IPS-NIHi7 (cell line): ENCODE measurements at regions not wholly inside any gene's neighbourhood (a gene's known extent, or its start where the extent isn't known, plus 50 kb on each side); places are given as distances from the start of the nearest gene placed in this dataset.

ENCODE experiments used
- DNase-seq: peaks from one replicate; pipeline ENCODE4 v3.0.0; 2012; ENCODE audit warnings: mixed read lengths; ENCODE audit errors: extremely low spot score

DNA sequence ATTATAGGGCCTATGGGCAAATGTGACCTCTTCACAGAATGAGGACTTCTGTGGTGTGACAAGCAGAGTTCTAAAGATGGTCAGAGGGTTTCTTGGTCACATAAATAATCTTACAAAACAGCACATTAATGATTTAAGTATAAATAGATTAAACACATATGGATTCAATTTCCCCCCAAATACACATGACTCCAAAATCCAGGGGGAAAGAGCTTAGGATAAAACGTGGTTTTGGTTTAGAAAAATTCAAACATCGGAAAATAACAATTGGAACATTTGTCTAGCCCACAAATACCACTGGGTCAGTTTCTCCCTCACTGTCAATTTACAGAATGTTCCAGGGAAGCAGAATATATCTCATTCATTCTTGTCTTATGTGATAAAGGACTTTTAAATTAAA, 283.1 kb downstream of the COG6 start:
- no peak for DNase-seq

DNA sequence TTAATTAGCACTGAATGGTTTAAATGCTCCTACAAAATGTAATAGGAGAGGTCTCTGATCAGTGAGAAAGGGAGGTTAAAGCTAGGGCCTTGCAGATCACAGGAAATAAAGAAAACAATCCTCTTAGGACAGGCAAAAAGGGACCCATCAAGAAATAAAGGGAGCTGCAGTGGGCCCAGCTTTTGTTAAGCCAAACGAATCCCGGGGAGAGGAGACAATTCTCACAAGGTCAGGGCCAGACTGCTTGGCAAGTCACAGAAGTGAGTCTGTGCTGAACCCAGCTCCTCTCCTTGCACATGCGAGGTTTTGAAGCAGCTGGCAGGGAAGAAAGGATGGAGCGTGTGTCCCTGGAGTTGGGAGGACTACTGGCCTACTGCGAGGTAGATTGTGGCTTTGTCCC, 285.8 kb downstream of the COG6 start:
- peak; percentile 26 for DNase-seq

DNA sequence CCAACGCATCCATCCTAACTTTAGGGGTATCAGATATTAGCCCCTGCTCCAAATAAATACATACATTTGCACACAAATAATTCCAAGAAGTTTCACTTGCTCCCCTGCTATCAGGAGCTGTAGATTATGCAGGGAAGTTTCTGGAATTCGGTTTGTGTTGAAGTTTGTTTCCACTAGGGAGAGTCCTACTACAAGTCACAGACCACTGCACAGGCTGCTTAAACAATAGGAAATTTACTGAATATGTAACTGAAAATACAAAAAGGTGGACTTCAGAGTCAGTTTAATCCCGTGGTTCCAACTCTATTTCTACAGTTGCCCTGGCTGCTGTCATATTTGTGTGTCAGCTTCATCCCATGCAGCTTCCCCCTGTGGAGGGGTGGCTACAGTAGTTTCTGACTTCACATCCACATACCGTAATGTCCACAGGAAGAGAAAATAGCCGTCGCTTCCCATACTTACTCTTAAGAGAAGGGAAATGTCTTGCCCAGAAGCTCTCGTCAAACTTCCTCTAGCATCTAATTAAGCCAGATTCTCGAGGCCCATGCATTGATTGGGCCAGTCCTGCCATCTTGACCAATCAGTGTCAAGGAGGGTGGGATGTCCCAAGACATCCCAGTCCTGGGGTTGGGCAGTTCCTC, 286.6 kb downstream of the COG6 start:
- DNase-seq = no peak

DNA sequence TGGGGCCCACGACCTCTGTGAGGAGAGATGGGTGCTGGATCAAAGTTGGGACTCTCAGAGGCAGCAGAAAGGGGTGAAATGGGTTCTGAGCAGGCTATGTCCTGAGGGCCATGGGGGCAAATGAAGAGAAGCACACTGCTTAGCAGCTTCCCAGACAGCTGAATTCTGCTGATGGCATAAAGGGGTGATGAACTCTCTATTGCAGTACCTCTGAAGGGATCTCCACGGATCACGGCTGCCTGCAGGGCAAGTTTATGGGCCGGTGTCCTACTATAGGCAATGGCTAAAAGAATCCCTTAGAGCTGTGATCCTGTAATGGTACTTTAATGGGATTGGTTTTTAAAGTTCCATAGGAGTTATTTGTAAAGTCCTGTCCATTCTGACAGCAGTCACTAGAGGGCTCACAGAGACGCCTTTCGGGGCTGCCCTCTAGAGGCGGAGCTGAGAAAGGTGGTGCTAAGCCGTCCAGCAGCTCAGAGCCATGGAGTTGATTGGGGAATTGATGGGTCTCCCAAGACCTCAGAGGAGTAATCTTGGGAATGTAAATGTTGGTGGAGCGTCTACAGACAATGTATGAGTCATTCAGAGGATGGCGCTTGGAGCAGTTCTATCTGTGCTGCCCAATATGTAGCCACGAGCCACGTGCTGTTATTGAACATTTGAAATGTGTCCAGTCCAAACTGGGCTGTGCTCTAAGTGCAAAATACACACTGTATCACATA, 287.3 kb downstream of the COG6 start:
- peak; percentile 91 for DNase-seq

DNA sequence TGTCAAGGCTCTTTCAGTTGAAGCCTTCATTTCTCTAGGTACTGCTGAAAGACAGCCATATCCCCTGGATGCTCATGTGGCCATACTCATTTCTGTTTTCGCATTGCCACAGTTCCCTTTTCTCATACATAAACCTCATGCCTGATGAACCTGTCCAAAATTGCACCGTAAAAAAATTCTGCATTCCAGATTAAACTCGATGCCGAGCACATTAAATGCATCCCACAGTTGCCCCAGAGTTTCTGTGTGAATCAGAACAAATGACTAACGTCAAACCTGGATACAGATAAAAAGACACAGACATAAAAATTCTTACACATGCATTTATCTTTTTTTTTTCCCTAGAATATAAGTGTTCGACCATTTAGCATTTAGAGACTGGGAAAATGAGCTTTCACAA, 288.2 kb downstream of the COG6 start:
- DNase-seq = no peak

DNA sequence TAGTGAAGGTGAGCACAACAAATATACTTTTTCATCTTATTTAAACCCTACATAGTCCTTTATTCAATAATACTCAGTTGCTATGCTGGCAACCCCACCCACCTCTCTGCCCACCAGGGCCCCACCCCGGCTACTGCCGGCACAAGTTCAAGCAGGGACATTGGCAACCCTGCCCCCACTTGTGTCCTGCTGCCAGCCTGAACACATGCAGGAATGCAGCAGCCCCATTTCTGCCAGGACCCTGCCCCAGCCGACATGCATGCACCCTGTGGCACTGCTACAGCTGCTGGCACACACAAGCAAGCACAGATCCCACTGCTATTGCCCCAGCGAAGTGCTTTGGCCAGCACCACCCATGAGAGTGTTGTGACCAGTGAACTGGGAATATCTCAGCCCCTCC, 289.8 kb downstream of the COG6 start:
- DNase-seq = no peak

DNA sequence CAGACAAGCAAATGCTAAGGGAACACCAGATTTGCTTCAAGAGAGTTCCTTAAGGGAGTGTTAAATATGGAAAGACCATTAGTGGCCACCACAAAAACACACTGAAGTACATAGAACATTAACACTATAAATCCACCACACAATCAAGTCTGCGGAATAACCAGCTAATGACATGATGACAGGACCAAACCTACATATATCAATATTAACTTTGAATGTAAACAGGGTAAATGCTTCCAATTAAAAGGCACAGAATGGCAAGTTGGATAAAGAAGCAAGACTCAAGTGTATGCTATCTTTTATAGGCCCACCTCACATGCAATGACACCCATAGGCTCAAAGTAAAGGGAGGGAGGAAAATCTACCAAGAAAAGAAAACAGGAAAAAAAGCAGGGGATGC, 291.3 kb downstream of the COG6 start:
- no peak for DNase-seq

DNA sequence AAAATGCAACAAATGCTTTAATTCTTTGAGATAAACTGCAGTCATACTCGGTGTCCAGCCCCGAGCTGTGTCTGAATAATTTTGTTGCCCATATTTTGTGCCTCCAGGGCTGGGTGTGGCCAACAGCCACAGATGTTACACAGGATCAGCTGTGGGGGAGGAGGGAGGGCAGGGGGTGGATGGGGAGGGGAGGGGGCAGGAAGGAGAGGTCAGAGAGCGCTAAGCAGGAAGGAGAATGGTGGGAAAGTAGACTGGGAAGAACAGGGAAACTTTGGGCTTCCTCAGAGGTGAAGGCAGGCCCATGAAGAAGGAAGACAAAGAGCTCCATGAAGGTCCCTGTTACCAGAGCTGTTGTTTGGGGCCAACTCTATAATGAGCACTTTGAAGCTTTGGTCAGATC, 295.8 kb downstream of the COG6 start:
- DNase-seq = no peak

DNA sequence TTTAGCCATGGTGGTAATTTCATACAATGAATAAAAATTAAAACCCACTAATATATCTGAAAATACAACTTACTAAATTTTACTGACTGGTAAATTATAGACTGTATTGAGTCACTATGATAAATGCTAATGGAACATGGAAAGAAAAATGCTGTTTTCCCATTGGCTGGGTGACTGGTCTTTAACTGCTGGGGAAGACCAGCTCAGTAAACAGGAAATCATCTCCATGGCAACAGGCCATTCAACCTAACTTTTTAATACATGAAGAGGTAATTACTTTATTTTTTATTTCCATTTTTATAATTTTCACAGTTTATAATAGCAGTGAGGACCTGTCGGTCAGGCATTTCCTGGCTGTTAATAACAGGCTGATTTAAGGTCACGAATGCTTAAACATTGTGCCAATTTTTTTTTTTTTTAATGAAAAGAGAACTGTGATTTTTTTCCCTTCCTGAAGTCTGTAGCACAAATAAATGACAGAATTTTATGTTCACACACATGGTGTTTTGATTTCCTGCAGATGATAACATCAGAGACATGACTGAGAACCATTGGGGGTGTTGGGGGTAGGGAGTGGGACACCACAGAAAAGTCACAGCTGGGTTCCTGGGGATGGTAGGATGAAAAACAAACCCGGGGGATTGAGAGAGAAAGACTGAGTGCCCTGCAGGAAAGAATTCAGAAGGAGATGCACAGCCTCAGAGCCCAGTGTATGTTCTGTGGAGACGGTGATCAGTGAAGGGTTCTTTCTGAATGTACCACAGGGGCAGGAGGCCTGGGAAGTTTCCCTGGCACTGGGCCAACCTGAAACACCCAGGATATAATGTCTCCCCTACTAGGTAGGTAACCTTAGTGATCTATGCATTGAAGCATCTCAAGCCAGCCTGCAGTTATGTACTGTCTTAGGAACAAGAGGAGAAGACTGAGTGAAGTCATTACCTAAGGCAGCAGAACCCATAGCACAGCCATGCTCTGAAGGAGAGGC, 297.1 kb downstream of the COG6 start:
- no peak for DNase-seq

DNA sequence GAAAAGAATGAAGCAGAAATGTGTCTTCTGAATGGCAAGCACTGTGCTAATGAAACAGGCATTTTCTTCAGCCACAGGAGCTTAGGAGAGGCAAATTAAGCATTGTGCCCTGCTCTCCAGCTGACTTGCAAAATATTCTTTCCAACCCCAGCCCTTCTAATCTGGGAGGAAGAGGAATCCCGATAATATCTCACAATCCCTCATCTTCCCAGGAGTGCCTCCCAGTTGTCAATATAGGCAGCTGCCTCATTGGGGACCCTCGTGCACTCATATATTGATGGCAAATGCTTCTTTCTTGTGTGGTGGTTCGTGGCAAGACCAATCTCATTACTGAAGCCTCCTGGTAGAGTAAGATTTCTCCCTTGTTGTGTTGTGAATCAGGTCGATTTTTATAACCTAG, 299.0 kb downstream of the COG6 start:
- no peak for DNase-seq

DNA sequence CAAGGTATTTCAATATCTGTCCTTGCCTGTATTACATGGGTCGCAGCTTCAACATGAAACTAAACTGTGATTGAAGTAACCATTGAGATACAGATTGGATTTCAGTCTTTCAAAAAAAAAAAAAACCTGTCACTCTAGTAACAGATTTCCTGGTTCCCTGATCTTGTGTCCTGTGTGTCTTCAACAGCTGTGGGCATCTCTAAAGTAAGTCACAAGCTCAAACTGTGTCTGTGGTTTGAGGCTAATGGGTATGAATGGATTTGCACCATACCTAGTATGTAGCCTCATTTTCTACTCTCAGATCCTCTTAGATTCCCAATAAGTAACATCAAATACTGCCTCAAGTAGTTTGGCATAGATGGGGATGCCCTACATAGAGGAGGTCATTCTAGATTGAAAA, 300.1 kb downstream of the COG6 start:
- no peak for DNase-seq

DNA sequence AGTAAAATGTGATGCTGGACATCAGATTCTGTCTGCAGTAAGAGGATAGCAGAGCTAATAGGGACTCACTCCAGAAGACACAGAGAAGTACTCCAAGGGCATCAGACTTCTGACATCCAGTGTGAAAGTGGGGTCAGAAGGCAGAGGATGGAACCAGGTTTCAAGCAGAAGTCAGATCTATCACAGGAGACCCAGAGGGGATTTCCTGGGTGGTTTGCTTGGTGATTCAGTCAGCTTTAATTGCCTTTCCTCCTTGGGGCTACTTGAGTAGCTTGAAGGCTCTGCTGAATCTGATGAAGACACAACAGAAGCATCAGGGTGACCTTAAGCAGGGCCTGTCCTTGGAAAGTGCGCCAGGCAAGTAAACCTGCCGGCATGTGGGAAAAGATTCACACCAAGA, 300.6 kb downstream of the COG6 start:
- no peak for DNase-seq

DNA sequence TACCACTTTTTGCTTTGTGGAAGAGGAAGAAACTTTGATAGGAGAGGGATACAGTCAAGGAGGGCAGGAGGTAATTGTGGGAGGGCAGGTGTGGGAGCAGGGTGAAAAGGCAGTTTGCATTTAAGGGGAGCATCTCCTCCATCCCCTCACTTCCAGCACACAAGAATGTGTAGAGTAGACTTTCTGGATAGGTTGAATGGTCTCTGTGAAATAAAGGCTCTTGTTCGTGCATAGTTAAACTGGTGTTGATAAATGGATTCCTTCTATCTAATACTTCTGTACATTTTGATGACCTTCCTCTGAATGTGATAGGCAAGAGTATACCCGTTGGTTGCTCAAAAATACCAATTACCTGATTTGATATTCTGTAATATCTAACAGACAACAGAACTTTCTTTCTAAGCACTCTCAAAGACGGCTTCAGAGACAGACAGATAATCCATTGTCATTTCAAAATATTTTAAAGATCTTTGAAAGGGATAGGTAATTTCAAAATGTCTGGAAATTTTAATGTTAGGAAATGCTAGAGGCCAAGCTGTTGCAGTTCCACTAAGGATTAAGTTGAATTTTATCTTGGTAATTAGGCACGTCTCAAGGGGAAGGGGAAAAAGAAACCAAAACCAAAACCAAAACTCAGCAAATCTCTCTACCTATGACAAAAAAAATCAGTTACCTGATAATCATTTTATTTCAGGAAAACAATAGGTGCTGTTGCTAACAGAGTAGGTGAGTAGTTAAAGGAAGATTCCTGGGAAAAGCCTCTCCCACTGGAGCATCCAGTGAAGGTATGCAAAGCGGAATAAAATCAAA, 302.6 kb downstream of the COG6 start:
- DNase-seq = no peak

DNA sequence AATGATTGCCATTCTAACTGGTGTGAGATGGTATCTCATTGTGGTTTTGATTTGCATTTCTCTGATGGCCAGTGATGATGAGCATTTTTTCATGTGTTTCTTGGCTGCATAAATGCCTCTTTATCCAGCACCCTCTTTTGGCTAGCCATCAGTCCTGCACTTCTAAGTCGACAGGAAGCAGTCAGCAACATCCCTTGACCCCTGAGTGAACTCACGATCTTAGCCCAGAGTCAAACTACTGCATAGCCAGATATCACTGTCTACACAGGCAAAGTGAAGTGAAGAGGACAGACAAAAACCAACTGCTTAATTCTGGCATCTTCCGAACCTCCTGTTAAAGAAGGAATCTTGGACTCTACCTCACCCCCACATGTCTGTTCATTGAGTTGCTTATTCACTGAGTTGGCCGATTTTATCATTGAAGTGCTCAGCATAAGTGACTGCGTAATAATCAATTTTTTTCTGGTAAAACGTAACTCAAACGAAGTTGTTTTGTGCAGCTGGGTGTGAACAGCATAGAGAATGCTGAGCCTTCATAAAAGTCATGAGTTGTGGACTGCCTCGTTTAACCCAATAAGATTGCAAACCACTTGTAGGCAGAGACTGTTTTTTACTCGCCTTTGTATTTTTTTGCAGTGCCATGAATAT, 304.2 kb downstream of the COG6 start:
- DNase-seq = no peak

DNA sequence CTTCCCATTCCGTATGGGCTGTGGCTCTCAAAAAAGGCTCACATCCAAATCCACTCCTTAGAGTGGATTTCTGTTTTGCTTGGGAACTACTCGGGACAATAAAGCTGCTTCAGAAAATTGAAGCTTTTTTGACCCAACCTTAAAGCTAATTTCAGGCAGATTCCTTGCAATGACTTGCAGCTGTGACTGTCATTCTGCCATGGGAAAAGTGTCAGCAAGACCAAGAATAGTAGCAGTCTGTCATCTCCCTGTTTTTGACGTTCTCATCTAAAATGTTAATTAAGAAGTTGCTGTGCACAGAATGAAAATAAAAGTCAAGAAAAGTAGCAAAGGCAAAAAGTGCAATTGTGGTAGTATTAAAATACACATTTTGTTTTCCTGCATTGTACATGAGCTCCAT, 304.7 kb downstream of the COG6 start:
- no peak for DNase-seq

DNA sequence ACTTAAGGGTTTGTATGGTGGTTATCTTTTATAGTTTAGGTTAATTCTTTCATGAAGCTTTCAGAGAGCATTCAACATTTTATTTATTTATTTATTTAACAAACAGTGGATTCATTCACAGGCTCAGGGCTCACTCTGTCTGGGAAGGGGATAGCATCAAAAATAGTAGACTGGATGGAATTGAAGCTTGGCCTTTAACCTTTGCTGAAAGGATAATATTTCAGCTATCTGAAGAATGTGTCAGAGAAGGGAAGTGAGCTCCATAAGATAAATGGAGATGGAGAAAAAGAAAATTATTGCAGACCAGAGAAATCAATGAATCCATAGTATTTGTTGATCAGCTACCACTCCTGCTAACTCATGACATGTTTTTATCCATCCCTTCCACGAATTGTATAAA, 305.6 kb downstream of the COG6 start:
- no peak for DNase-seq

DNA sequence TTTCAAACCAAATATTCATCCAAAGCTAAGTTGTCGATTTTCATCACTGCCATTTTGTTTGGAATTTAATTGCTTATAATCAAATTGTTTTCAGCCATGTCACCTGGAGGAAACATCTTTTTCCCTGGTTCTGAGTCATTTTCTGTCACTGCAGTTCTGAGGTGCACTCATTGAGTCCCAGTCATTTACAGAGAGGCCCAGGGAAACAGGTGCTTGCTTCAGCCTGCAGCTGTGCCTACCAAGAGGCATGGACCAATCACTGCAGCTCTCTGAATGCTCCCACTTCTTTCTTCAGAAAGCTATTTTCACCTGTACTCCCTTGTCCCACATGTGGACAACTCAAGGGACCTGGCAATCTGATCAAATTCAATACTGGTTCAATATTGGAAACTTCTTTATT, 308.1 kb downstream of the COG6 start:
- DNase-seq = no peak

DNA sequence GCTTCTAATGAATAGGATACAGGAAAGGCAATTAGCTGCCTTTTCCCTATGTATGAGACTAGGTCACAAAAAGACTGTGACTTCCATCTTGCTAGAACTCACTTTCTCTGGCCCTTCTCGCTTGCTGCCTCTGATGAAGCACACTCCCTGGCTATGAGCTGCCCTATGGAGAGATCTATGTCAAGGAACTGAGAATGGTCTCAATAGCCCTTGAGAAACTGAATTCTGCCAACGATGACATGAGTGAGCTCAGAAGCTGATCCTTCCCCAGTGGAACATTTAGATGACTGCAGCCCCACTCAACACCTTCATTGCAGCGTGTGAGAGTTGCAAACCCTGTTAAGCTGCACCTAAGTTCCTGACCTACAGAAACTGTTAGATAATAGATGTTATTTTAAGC, 309.8 kb downstream of the COG6 start:
- no peak for DNase-seq

DNA sequence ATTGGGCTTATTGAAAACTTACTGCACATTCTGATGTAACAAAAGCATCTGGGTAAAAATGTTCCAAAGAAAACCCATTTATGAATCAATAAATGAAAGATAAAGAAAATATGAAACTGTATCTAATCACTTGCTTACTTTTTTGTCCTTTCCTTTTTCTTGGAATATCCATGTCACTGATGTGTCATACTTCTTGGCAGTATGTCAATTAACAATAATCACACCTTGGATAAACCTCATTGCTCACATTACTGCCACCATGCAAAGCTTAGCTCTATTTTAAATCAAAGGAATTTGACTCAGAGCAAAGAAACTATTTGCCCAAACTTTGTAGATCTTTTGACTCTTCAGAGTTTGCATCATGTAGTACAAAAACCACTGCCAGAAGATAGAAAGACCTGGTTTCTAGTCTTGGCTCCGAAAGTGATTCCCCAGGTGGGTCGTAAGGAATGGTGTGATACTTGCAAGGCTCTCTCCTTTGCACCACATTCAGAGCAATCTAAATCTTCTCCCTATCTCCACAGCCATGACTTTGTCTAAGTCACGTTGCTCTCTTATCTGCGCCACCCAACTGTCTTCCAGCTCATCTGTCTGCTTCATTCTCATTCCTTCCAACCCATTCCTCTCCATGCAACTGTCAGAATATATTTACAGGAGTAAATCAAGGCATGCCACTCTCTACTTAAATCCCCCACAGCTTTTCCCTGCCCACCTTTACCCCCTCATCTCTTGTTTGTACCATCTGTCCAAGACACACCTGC, 311.9 kb downstream of the COG6 start:
- DNase-seq = no peak

DNA sequence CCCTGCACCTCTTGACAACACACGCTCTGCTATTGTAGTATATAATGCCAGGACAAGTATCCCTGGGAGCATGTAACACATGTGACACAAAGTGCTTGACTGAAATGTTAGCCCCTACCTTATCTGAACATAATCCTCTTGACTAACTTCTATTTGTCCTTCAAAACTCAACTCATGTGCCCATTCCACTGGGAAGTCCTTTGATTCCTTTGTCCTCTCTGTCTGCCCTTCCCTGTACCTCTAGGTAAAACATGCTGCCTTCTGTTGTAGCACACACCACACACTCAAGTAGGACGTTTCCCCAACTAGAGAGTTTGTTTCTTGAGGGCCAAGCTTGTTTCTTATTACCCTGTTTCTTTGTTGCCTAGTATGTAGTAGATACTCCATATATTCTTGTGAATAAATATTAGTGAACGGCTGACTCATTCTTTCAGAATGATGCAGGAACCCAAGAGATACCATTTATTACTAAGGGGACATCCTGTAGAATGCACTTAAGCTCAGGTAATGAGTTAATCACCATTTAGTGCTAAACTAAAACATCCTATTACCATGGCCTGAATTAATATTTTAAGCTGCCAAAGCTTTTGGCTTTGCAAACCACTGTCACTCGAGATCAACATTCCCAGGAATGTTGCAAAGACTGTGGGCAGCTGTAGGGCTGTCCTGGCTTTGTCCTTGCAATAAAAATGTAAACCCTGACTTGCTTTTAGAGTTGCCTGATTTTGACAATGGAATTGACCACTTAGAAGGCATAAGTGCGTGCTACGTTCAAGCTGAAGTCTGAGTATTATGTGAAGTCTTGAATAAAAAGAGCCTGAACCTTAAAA, 313.4 kb downstream of the COG6 start:
- no peak for DNase-seq
